Muscle layer of colon (tissue), 2 donors: ENCODE measurements at regions not wholly inside any gene's neighbourhood (a gene's known extent, or its start where the extent isn't known, plus 50 kb on each side); places are given as distances from the start of the nearest gene placed in this dataset.
"Not testable (repeated sequence)": the region's sequence is repeated elsewhere in the genome, so short reads cannot be mapped to it uniquely, and the experiment has no call there.

ENCODE experiments used
- H3K27ac ChIP-seq: one replicate; pipeline ENCODE4 v1.7.0; 2013; ENCODE audit warnings: low read depth, mild to moderate bottlenecking, low read length, moderate library complexity
- H3K27me3 ChIP-seq, 2 donors: one replicate each; pipeline ENCODE4 v1.7.0; 2013; ENCODE audit warnings: low read length in 2 of 2, mild to moderate bottlenecking in 2 of 2; ENCODE audit not compliant: insufficient read depth in 2 of 2, control insufficient read depth in 1 of 2
- H3K36me3 ChIP-seq: one replicate; pipeline ENCODE4 v1.7.0; 2013; ENCODE audit warnings: mild to moderate bottlenecking, low read length; ENCODE audit not compliant: insufficient read depth
- H3K4me1 ChIP-seq: one replicate; pipeline ENCODE4 v1.7.0; 2013; ENCODE audit warnings: mild to moderate bottlenecking, low read length; ENCODE audit not compliant: insufficient read depth
- H3K4me3 ChIP-seq, 2 donors: one replicate each; pipeline ENCODE4 v1.7.0; 2013; ENCODE audit warnings: low read length in 2 of 2, low read depth in 1 of 2, mild to moderate bottlenecking in 1 of 2, moderate library complexity in 1 of 2
- H3K9ac ChIP-seq: one replicate; pipeline ENCODE4 v1.7.0; 2013; ENCODE audit warnings: low read length
- H3K9me3 ChIP-seq: one replicate; pipeline ENCODE4 v1.7.0; 2013; ENCODE audit warnings: mild to moderate bottlenecking, low read length
- donor health status: abdominal sarcoma.
- donor health status: Adenocarcinoma of cecum.

DNA sequence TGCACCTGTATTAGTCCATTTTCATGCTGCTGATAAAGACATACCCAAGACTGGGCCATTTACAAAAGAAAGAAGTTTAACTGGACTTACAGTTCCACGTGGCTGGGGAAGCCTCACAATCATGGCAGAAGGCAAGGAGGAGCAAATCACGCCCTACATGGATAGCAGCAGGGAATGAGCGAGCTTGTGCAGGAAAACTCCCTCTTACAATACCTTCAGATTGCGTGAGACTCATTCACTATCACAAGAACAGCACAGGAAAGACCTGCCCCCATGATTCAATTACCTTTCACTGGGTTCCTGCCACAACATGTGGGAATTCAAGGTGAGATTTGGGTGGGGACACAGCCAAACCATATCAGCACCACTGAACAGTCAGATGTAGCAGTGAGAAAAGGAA is 137.4 kb downstream of the DACT1 start:
- H3K9me3 ChIP-seq, H3K4me3 ChIP-seq, H3K36me3 ChIP-seq, H3K4me1 ChIP-seq, H3K27me3 ChIP-seq, H3K9ac ChIP-seq, H3K27ac ChIP-seq: not testable (repeated sequence)

DNA sequence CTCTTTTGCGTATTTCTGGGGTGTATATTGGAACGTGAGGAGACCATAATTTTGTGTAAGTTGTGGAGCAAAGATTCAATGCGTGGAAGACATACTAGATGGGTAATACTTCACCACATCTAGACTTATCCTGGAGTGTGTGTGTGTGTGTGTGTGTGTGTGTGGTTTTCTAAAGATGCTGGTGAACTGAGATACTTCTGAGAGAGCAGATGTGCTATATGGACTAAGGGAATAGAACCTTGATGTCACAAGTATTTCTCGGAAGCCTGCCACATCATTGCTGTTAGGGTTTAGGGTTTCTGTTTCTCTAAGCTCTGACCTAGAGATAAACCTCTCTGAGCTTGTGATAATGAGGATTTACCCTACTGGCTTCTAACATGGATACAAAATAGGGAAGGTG is 138.8 kb downstream of the DACT1 start:
- H3K27me3 ChIP-seq: no peaks in the 10 kb centered on the region
- no peak overlapping the region for H3K4me3 ChIP-seq
- H3K36me3 ChIP-seq: no peaks in the 10 kb centered on the region
- H3K9ac ChIP-seq: no peak overlapping the region
- no peaks in the 10 kb centered on the region for H3K9me3 ChIP-seq
- H3K27ac ChIP-seq: no peak overlapping the region
- no peaks in the 10 kb centered on the region for H3K4me1 ChIP-seq

DNA sequence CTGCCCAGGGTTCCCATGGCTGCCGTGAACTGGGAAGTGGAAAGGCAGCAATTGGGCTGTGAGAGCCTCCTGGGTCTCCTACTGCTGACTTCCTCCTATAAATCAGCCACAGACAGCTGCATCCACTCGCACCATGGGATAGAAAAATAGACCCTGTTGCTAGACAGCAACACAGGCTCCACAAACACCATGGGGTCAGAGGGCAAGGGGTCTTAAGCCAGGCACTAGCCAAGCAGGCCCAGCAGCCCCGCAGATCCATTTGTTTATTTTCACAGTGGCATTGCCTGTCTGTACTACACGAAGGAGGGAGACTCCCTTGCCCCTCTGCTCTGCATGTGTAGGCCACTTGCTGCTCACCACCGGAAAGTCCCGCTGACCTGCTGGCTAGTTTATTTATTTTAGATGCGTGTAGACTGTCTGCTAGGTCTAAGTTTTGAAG is 139.8 kb downstream of the DACT1 start:
- Histone ChIP-seq H3K27ac (no peak overlapping the region), H3K4me3 (no peak overlapping the region), H3K9me3 (no peaks in the 10 kb centered on the region), H3K36me3 (no peaks in the 10 kb centered on the region), H3K9ac (no peak overlapping the region), H3K27me3 (no peaks in the 10 kb centered on the region), H3K4me1 (no peaks in the 10 kb centered on the region)

DNA sequence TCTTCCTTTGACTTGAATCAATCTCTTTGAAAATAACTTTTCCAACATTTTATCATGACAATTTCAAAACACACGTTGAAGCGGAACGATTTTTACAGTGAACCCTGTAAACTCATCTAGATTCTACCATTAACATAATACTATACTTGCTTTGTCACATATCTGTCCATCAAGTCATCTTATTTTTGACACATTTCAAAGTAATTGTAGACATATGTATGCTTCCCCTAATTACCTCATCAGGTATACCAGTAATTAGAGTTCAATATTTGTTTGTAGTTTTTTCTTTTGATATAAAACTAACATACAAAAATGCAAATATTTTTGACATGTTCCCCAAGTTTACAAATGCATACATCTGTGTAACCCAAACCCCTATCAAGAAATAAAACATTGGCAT is 140.4 kb downstream of the DACT1 start:
- H3K9me3 ChIP-seq: no peaks in the 10 kb centered on the region
- H3K36me3 ChIP-seq: no peaks in the 10 kb centered on the region
- H3K27me3 ChIP-seq: no peaks in the 10 kb centered on the region
- no peaks in the 10 kb centered on the region for H3K4me1 ChIP-seq
- no peak overlapping the region for H3K4me3 ChIP-seq
- no peak overlapping the region for H3K9ac ChIP-seq
- H3K27ac ChIP-seq: no peak overlapping the region

DNA sequence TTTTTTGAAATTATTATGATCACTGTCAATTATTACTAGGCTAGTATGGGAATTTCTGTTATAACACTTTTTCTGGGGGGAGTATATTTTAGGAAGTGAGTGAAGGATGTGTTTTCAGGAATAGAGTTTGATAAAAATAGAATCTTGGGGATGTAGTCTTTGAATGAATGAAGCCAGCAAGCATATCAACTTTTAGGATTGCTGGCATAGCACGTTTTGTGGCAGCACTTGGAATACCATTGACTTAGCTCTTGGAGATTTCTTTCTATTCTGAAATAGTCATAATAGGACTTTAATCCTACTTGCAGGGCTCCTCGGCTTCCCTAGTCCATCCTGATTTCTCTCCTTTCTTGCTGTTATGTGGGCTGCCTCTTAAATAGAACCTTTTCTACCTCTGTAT is 141.6 kb downstream of the DACT1 start:
- Histone ChIP-seq H3K4me3 (no peak overlapping the region), H3K36me3 (no peaks in the 10 kb centered on the region), H3K9ac (no peak overlapping the region), H3K27ac (no peak overlapping the region), H3K4me1 (no peaks in the 10 kb centered on the region), H3K27me3 (no peaks in the 10 kb centered on the region), H3K9me3 (no peaks in the 10 kb centered on the region)

DNA sequence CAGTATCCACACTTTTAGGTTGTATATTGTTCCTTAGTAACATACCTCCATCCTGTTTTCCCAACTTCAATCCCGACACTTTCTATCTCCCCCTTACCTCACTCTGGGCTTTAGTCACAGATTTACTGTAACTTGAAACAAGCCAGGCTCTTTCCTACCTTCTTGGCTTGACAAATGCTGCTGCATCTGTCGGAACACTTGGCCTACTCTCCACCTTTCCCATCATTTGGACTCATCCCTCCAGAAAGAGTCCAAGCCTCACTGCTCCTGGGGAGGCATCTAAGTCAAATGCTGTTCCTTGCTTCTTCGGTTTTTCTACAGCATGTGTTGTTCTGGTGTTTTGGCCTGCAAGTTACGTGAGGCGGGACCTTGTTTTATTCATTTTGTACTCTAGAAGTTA is 142.4 kb downstream of the DACT1 start:
- Histone ChIP-seq H3K27me3 (no peaks in the 10 kb centered on the region), H3K27ac (no peak overlapping the region), H3K9me3 (no peaks in the 10 kb centered on the region), H3K4me3 (no peak overlapping the region), H3K9ac (no peak overlapping the region), H3K36me3 (no peaks in the 10 kb centered on the region), H3K4me1 (no peaks in the 10 kb centered on the region)

DNA sequence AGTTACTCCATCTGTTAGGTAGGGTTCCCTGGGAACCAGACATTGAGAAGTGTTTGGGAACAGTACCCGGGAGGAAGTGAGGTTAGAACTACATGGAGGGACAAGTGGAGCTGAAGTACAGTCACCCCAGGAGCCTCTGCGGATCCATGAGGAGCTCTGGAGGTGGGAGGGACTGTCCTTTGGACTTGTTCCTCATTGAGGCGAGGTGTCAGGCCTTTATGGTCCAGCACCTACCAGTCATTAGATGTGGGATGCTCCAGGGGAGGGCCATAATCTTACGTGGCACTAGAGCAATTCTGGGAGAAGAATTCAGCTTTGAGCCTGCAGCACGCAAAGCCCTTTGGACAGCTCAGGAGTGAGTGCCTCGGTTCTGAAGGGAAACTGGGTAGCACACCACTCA is 142.8 kb downstream of the DACT1 start:
- Histone ChIP-seq H3K9ac (no peak overlapping the region), H3K4me1 (no peaks in the 10 kb centered on the region), H3K4me3 (no peak overlapping the region), H3K36me3 (no peaks in the 10 kb centered on the region), H3K27me3 (no peaks in the 10 kb centered on the region), H3K27ac (no peak overlapping the region), H3K9me3 (no peaks in the 10 kb centered on the region)

DNA sequence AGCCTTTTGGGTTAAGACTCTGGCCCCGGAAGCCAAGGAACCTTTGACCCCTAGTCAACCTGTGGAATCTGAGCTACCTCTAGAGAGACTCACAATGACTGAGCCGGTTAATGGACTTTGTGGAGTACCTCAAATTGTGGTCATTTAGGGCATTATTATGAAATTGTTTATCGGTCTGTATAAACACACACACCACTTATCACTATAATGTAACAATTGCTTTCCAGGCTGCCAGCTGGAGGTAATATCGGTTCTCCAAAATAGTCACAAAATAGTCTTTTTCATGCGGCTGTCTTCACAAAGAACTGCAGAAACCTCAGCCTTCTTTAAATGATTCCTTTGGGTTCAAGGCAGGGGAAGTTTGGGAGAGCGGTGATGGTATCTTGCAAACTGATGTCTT is 144.2 kb downstream of the DACT1 start:
- Histone ChIP-seq H3K9ac (no peak overlapping the region), H3K4me1 (no peaks in the 10 kb centered on the region), H3K4me3 (no peak overlapping the region), H3K27ac (no peak overlapping the region), H3K36me3 (no peaks in the 10 kb centered on the region), H3K27me3 (no peaks in the 10 kb centered on the region), H3K9me3 (no peaks in the 10 kb centered on the region)

DNA sequence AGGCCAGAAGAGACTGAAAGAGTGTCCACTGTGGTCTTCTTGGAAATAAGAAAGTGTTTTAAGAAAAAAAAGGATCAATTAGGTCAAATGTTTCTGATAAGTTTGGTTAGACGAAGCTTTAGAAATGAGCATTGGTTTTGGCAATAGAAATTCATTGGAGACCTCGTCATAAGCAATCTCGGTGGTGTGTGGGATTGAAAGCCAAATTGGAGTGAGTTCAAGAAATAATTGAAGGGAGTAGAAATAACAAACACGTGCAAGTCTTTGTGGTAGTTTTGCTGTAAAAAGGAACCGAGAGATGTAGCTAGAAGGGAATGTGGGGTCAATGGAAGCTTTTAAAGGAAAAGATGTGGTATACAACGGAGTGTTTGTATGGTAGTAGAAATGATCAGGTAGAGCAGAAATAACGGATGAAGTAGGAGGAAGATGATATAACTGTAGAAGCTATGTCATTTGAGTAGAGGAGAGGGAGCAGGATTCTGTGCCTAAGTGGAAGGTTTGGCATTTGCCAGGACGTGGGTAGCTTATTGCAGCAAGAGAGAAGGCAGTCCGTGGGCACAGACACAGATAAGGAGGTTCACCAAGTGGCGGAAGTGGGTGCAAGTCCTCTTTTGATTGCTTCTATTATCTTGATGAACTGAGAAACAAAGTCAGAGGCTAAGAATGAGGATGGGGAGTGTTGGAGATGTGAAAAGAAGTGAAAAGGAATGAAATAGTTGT is 146.2 kb downstream of the DACT1 start:
- no peaks in the 10 kb centered on the region for H3K36me3 ChIP-seq
- H3K9ac ChIP-seq: no peak overlapping the region
- H3K27ac ChIP-seq: no peak overlapping the region
- H3K9me3 ChIP-seq: no peaks in the 10 kb centered on the region
- no peak overlapping the region for H3K4me3 ChIP-seq
- H3K4me1 ChIP-seq: no peaks in the 10 kb centered on the region
- no peaks in the 10 kb centered on the region for H3K27me3 ChIP-seq

DNA sequence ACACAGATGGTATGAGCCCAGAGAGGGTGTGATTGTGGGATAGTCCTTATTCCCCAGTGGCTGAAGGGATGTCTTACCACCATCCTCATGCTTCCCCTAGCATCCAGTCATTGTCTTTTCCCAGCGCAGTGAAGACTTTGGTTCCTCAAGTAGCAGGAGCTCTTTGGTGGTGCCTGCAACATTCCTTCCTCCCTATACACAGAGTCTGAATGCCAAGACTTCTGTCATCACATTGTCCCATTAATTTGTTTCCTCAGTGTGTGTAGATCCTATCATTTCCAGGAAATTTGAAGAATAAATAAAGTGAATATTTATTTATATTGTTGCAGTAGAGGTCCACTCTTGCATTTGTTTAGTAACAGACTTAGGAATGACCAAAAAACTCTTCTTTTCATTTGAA is 147.2 kb downstream of the DACT1 start:
- Histone ChIP-seq H3K27ac (no peak overlapping the region), H3K4me3 (no peak overlapping the region), H3K4me1 (no peaks in the 10 kb centered on the region), H3K9me3 (no peaks in the 10 kb centered on the region), H3K9ac (no peak overlapping the region), H3K36me3 (no peaks in the 10 kb centered on the region), H3K27me3 (no peaks in the 10 kb centered on the region)

DNA sequence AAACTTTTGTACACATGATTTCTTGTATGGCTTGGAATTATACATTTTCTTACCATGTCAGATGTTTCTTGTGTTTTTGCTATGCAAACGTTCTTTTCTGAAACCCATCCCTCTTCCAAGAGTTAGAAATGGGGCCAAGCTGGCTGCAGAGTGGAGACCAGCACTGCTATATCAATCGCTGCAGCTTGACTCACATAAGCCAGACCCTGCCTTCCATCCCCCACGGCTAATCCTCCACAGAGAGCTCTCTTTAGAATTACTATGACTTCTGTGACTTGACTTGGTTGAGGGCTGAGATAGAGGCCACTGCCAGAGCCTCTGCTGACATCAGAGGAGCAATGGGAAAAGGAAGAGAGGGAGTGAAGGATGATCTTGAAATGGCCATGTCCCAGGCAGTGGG is 147.9 kb downstream of the DACT1 start:
- Histone ChIP-seq H3K9me3 (no peaks in the 10 kb centered on the region), H3K4me3 (no peak overlapping the region), H3K27ac (no peak overlapping the region), H3K27me3 (no peaks in the 10 kb centered on the region), H3K36me3 (no peaks in the 10 kb centered on the region), H3K4me1 (no peaks in the 10 kb centered on the region), H3K9ac (no peak overlapping the region)

DNA sequence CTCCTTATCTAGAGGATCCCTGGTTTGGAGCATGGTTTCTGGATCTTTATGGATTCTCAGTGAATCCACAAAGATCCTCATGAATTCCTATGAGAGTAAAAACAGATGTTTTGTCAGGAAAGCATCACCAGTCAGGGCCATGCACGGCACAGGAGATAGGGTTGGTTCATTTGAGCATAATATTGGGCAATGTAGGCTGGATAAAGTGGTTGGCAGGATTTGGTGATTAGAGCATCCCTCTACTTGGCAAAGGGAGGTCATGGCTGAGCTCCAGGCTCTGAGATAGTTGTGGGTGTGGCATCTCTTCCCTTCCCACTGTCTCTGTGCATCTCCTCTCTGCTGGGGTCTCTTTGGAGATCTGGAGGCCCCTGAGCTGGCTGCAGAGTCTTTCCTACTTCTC is 149.8 kb downstream of the DACT1 start:
- H3K27ac ChIP-seq: no peak overlapping the region
- no peaks in the 10 kb centered on the region for H3K36me3 ChIP-seq
- no peak overlapping the region for H3K9ac ChIP-seq
- H3K27me3 ChIP-seq: no peaks in the 10 kb centered on the region
- no peak overlapping the region for H3K4me3 ChIP-seq
- no peaks in the 10 kb centered on the region for H3K4me1 ChIP-seq
- no peaks in the 10 kb centered on the region for H3K9me3 ChIP-seq
